WTC11 (cell line): ENCODE measurements at regions not wholly inside any gene's neighbourhood (a gene's known extent, or its start where the extent isn't known, plus 50 kb on each side); places are given as distances from the start of the nearest gene placed in this dataset.

Experiments used
- ATF3 ChIP-seq: sonication (generic); formaldehyde crosslinking; conservative IDR thresholded peaks from 2 replicates; pipeline ENCODE4 v1.8.1; 2022; ENCODE audit warnings: mild to moderate bottlenecking, missing genetic modification reagents
- CTCF ChIP-seq: fragments of 200-600 bp; IDR thresholded peaks from 2 replicates; pipeline ENCODE4 v1.8.0; 2022; ENCODE audit warnings: antibody characterized with exemption
- ZNF138 ChIP-seq: sonication (generic); formaldehyde crosslinking; conservative IDR thresholded peaks from 2 replicates; pipeline ENCODE4 v1.8.1; 2022; ENCODE audit warnings: mild to moderate bottlenecking, moderate library complexity, missing genetic modification reagents

DNA sequence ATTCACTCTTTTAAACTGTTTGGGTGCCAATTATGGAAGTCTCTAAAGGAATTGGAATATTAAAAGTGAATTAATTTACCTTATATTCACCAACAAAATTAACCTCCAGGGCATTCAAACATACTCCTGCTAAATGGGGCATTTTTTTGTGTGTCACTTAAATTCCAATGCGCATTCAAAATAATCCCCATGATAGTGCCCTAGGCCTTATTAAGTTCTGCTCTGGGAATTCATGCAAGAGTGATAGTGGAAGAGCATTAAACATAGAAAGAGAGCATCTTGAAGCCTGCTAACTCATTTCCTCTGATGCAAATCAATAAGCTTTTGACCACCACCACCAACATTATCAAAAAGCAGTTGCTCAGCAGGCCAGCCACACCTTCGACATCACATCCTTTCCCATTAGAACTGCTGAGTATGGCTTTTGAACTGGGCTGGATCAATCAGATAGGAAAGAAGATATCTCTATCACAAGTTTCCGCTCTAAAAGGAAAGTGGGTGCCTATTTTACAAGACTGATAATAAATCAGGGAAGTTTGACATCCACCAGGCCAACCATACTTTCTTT lies 156.7 kb downstream of the TMCO5A start:
- TF ChIP-seq ATF3 (CRISPR knock-in tag) (no peak), CTCF (no peak), ZNF138 (CRISPR knock-in tag) (no peak)
